GM12878 (cell line): ENCODE measurements at regions not wholly inside any gene's neighbourhood (a gene's known extent, or its start where the extent isn't known, plus 50 kb on each side); places are given as distances from the start of the nearest gene placed in this dataset.

ENCODE experiments used
- NFXL1 ChIP-seq: fragments of 450-650 bp; IDR thresholded peaks from 2 replicates; pipeline ENCODE4 v1.6.1; 2017; ENCODE audit warnings: antibody characterized with exemption, mild to moderate bottlenecking, borderline replicate concordance
- NFYB ChIP-seq: IDR thresholded peaks from 2 replicates; pipeline ENCODE4 v1.6.1; 2011; ENCODE audit warnings: low read depth, mild to moderate bottlenecking, low read length, improper control_type of control experiment, moderate library complexity; ENCODE audit not compliant: insufficient read depth

DNA sequence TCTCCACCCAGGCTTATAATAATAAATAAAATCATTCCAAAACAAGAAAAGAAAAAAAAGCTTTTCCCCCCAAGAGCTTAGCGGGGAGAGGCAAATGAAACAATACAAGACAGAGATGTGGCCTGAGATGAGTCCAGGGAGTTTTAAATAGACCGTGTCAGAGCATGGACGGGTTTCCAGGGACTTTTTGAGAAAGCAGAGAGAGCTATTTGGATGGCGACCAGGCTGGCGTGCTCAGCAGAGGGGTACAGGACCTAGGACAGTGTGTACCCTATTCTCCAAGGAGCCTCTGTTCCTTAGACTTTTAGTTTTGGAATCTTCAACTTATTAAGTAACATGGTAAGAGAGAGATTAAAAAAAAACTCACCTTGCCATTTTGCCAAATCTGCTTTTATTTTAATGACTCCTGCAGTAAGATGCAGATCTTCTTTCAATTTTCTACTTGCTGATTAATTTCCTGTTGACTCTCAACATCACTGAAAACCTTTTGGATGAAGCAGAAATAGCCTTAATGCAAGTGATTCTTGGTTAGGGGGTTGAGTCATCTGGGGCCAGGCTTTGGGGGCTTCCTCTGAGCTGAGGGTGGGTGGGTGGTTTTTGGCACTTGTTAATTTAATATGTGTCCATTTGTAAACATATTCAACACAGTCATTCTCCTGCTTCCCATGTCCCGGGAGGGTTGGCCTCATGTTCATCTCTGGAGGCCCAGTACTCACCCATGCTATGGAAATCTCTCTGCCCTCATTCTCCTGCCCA, 49.6 kb upstream of the OSMR start (continued):
- TF ChIP-seq NFYB, result no peak
- no peak for TF ChIP-seq NFXL1
- TF ChIP-seq, all 136 proteins: peak for 0
